Fibroblast of lung (primary cell): ENCODE measurements at regions not wholly inside any gene's neighbourhood (a gene's known extent, or its start where the extent isn't known, plus 50 kb on each side); places are given as distances from the start of the nearest gene placed in this dataset.

Experiments used
- EZH2 ChIP-seq: IDR thresholded peaks from 2 replicates; pipeline ENCODE4 v1.5.1; 2012; ENCODE audit warnings: low read length, control low read depth, mild to moderate bottlenecking; ENCODE audit errors: missing control alignments
- TF ChIP-seq, protein P1 (sequence below), 2 donors: IDR thresholded peaks in 1 of 2; conservative IDR thresholded peaks in 1 of 2; 1 replicate in 1 of 2; 2 replicates in 1 of 2; pipeline ENCODE4 v1.5.1; 2011 to 2012; ENCODE audit warnings: low read length in 2 of 2, control low read depth in 1 of 2, inconsistent platforms in 1 of 2, low read depth in 1 of 2, mild to moderate bottlenecking in 1 of 2

DNA sequence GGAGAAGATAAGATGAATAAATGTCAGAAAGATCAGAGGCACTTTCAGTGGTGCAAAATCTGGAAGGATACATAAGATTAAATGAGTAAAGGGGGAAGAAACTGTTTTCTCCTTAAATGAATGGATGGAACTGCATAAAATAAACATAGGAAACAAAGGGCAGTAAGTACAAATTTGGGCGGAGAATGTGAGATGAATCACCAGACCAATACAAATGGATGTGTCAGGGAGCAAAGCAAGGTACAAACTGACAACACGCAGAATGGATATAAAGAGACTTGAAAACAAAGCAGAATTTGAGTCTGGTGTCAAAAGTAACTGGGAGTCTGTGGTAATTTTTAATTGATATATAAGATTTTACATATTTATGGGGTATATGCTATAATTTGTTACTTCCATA lies 175.3 kb upstream of the PCDH18 start:
- no peak for TF ChIP-seq EZH2
- TF ChIP-seq, protein P1, sequence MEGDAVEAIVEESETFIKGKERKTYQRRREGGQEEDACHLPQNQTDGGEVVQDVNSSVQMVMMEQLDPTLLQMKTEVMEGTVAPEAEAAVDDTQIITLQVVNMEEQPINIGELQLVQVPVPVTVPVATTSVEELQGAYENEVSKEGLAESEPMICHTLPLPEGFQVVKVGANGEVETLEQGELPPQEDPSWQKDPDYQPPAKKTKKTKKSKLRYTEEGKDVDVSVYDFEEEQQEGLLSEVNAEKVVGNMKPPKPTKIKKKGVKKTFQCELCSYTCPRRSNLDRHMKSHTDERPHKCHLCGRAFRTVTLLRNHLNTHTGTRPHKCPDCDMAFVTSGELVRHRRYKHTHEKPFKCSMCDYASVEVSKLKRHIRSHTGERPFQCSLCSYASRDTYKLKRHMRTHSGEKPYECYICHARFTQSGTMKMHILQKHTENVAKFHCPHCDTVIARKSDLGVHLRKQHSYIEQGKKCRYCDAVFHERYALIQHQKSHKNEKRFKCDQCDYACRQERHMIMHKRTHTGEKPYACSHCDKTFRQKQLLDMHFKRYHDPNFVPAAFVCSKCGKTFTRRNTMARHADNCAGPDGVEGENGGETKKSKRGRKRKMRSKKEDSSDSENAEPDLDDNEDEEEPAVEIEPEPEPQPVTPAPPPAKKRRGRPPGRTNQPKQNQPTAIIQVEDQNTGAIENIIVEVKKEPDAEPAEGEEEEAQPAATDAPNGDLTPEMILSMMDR (conservative IDR thresholded peaks at IDR 0.05 in 1 of 2, IDR thresholded peaks at IDR 0.05 in 1 of 2; ENCODE audit: low read depth in 1 of 2, low read length in 2 of 2) = no peak
